OCI-LY3 (cell line): ENCODE measurements at regions not wholly inside any gene's neighbourhood (a gene's known extent, or its start where the extent isn't known, plus 50 kb on each side); places are given as distances from the start of the nearest gene placed in this dataset.

Experiments
- EZH2phosphoT487 ChIP-seq: fragments of 200-600 bp; shearing (Covaris generic); IDR thresholded peaks from 2 replicates; pipeline ENCODE4 v1.6.1; 2018; ENCODE audit warnings: antibody characterized with exemption, mixed run types, low read depth
- TF ChIP-seq, protein P1 (sequence below): fragments of 200-600, 300-600 bp; sonication (generic); IDR thresholded peaks from 2 replicates; pipeline ENCODE4 v1.5.1; 2014; ENCODE audit warnings: antibody characterized with exemption, low read length, low read depth

GRCh38 chr1:181344091-181344490, 139.2 kb upstream of the CACNA1E start:
- TF ChIP-seq, protein P1, sequence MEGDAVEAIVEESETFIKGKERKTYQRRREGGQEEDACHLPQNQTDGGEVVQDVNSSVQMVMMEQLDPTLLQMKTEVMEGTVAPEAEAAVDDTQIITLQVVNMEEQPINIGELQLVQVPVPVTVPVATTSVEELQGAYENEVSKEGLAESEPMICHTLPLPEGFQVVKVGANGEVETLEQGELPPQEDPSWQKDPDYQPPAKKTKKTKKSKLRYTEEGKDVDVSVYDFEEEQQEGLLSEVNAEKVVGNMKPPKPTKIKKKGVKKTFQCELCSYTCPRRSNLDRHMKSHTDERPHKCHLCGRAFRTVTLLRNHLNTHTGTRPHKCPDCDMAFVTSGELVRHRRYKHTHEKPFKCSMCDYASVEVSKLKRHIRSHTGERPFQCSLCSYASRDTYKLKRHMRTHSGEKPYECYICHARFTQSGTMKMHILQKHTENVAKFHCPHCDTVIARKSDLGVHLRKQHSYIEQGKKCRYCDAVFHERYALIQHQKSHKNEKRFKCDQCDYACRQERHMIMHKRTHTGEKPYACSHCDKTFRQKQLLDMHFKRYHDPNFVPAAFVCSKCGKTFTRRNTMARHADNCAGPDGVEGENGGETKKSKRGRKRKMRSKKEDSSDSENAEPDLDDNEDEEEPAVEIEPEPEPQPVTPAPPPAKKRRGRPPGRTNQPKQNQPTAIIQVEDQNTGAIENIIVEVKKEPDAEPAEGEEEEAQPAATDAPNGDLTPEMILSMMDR: no peak
- TF ChIP-seq EZH2phosphoT487: no peak
